Liver (tissue), 3 donors: ENCODE measurements at regions not wholly inside any gene's neighbourhood (a gene's known extent, or its start where the extent isn't known, plus 50 kb on each side); places are given as distances from the start of the nearest gene placed in this dataset.

ENCODE experiments used
- HNF4A ChIP-seq, 2 donors: conservative IDR thresholded peaks; 2 replicates each; pipeline ENCODE4 v1.6.1; 2016; ENCODE audit warnings: antibody characterized with exemption in 2 of 2, mild to moderate bottlenecking in 2 of 2
- JUND ChIP-seq, 2 donors: IDR thresholded peaks; 2 replicates each; pipeline ENCODE4 v1.6.1; 2016; ENCODE audit warnings: antibody characterized with exemption in 2 of 2
- MAX ChIP-seq: IDR thresholded peaks from 2 replicates; pipeline ENCODE4 v1.6.1; 2016; ENCODE audit warnings: antibody characterized with exemption
- RAD21 ChIP-seq, 2 donors: IDR thresholded peaks; 2 replicates each; pipeline ENCODE4 v1.6.1; 2016; ENCODE audit warnings: antibody characterized with exemption in 2 of 2, mild to moderate bottlenecking in 2 of 2
- SP1 ChIP-seq: IDR thresholded peaks from 2 replicates; pipeline ENCODE4 v1.6.1; 2018; ENCODE audit warnings: antibody characterized with exemption, mild to moderate bottlenecking
- TF ChIP-seq, protein P1 (sequence below): fragments of 150-350 bp; IDR thresholded peaks from 2 replicates; pipeline ENCODE4 v1.5.1; 2017; ENCODE audit warnings: improper control_type of control experiment, low read depth, low read length; ENCODE audit not compliant: missing input control
- TF ChIP-seq, protein P2 (sequence below): IDR thresholded peaks from 2 replicates; pipeline ENCODE4 v1.6.1; 2016; ENCODE audit warnings: antibody characterized with exemption, mild to moderate bottlenecking
- donor health status: healthy.
- donor health status: healthy.

GRCh38 chr17:65398040-65398787 lies 163.2 kb downstream of the AXIN2 start:
- TF ChIP-seq, protein P1, sequence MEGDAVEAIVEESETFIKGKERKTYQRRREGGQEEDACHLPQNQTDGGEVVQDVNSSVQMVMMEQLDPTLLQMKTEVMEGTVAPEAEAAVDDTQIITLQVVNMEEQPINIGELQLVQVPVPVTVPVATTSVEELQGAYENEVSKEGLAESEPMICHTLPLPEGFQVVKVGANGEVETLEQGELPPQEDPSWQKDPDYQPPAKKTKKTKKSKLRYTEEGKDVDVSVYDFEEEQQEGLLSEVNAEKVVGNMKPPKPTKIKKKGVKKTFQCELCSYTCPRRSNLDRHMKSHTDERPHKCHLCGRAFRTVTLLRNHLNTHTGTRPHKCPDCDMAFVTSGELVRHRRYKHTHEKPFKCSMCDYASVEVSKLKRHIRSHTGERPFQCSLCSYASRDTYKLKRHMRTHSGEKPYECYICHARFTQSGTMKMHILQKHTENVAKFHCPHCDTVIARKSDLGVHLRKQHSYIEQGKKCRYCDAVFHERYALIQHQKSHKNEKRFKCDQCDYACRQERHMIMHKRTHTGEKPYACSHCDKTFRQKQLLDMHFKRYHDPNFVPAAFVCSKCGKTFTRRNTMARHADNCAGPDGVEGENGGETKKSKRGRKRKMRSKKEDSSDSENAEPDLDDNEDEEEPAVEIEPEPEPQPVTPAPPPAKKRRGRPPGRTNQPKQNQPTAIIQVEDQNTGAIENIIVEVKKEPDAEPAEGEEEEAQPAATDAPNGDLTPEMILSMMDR, result no peak
- TF ChIP-seq HNF4A (conservative IDR thresholded peaks at IDR 0.05), result no peak
- TF ChIP-seq, protein P2, sequence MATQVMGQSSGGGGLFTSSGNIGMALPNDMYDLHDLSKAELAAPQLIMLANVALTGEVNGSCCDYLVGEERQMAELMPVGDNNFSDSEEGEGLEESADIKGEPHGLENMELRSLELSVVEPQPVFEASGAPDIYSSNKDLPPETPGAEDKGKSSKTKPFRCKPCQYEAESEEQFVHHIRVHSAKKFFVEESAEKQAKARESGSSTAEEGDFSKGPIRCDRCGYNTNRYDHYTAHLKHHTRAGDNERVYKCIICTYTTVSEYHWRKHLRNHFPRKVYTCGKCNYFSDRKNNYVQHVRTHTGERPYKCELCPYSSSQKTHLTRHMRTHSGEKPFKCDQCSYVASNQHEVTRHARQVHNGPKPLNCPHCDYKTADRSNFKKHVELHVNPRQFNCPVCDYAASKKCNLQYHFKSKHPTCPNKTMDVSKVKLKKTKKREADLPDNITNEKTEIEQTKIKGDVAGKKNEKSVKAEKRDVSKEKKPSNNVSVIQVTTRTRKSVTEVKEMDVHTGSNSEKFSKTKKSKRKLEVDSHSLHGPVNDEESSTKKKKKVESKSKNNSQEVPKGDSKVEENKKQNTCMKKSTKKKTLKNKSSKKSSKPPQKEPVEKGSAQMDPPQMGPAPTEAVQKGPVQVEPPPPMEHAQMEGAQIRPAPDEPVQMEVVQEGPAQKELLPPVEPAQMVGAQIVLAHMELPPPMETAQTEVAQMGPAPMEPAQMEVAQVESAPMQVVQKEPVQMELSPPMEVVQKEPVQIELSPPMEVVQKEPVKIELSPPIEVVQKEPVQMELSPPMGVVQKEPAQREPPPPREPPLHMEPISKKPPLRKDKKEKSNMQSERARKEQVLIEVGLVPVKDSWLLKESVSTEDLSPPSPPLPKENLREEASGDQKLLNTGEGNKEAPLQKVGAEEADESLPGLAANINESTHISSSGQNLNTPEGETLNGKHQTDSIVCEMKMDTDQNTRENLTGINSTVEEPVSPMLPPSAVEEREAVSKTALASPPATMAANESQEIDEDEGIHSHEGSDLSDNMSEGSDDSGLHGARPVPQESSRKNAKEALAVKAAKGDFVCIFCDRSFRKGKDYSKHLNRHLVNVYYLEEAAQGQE, result no peak
- no peak for TF ChIP-seq MAX
- TF ChIP-seq JUND (IDR thresholded peaks at IDR 0.05), result no peak
- no peak for TF ChIP-seq SP1
- TF ChIP-seq RAD21 (IDR thresholded peaks at IDR 0.05), result no peak
